ENCODE measurements at regions not wholly inside any gene's neighbourhood (a gene's known extent, or its start where the extent isn't known, plus 50 kb on each side); places are given as distances from the start of the nearest gene placed in this dataset.

DNA sequence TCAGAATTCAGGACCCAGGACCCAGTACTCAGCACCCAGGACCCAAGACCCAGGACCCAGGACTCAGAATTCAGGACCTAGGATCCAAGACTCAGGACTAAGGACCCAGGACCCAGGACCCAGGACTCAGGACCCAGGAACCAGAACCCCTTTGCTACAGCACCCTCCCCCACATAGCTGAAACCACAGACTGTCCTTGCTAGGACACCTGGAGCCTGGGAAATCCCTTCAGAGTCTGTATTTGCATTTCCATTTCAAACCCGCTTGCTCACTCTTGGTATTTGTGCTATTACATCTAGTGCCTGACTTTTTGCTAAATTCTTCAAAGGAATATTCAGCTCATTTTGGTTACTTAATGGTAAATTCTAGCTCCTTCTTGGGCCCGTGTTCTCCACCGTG is 275.8 kb upstream of the MAF start:
- TF ChIP-seq, protein P1, sequence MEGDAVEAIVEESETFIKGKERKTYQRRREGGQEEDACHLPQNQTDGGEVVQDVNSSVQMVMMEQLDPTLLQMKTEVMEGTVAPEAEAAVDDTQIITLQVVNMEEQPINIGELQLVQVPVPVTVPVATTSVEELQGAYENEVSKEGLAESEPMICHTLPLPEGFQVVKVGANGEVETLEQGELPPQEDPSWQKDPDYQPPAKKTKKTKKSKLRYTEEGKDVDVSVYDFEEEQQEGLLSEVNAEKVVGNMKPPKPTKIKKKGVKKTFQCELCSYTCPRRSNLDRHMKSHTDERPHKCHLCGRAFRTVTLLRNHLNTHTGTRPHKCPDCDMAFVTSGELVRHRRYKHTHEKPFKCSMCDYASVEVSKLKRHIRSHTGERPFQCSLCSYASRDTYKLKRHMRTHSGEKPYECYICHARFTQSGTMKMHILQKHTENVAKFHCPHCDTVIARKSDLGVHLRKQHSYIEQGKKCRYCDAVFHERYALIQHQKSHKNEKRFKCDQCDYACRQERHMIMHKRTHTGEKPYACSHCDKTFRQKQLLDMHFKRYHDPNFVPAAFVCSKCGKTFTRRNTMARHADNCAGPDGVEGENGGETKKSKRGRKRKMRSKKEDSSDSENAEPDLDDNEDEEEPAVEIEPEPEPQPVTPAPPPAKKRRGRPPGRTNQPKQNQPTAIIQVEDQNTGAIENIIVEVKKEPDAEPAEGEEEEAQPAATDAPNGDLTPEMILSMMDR (IDR thresholded peaks at IDR 0.05): no peak
- TF ChIP-seq EP300 (IDR thresholded peaks at IDR 0.05) (no peak), POLR2A (IDR thresholded peaks at IDR 0.05) (no peak), POLR2AphosphoS5 (IDR thresholded peaks at IDR 0.05) (no peak)
